T47D (cell line): ENCODE measurements at regions not wholly inside any gene's neighbourhood (a gene's known extent, or its start where the extent isn't known, plus 50 kb on each side); places are given as distances from the start of the nearest gene placed in this dataset.

Experiments
- DNase-seq, 2 experiments: peaks; one replicate each; pipeline versions ENCODE4 v3.0.0 to v3.0.0-alpha.2; 2011 to 2012; ENCODE audit warnings: low read depth in 1 of 2, low spot score in 1 of 2
- JUND ChIP-seq: IDR thresholded peaks from 2 replicates; pipeline ENCODE4 v1.6.1; 2012; ENCODE audit warnings: low read depth
- in situ Hi-C: cut with HindIII; loops from 2 replicates; pipeline ENCODE4 v1.10.0; 2016; ENCODE audit warnings: low sequenced_read_pairs, low pct_unique_long_range_greater_than_20kb

GRCh38 chr4:96342790-96343455 lies 503.0 kb downstream of the PDHA2 start:
- no peak for TF ChIP-seq JUND
- in situ Hi-C loops, result no loop called here
- DNase-seq, result no peak

- in situ Hi-C loops, result no loop called here
Measured at GRCh38 chr4:96343836-96344235, 503.9 kb downstream of the PDHA2 start.

GRCh38 chr4:96347582-96347981 lies 507.7 kb downstream of the PDHA2 start:
- no peak for TF ChIP-seq JUND
- in situ Hi-C loops, result no loop called here
- no peak for DNase-seq

More at GRCh38 chr4:96343836-96344235, 503.9 kb downstream of the PDHA2 start:
- DNase-seq, result no peak
- no peak for TF ChIP-seq JUND

GRCh38 chr4:96352051-96352517 lies 512.2 kb downstream of the PDHA2 start:
- peak in 1 of 2 experiments; percentile 52 for DNase-seq
- TF ChIP-seq JUND, result no peak
- in situ Hi-C loops, result no loop called here

- TF ChIP-seq JUND, result no peak
- in situ Hi-C loops, result no loop called here
- DNase-seq, result no peak
Measured at GRCh38 chr4:96354036-96354712, 514.3 kb downstream of the PDHA2 start.

- no peak for TF ChIP-seq JUND
- no peak for DNase-seq
- in situ Hi-C loops, result no loop called here
Measured at GRCh38 chr4:96355414-96355813, 515.5 kb downstream of the PDHA2 start.

- no peak for TF ChIP-seq JUND
- no peak for DNase-seq
- in situ Hi-C loops, result no loop called here
Measured at GRCh38 chr4:96356591-96357370, 516.9 kb downstream of the PDHA2 start.

GRCh38 chr4:96366632-96367031 lies 526.7 kb downstream of the PDHA2 start:
- no peak for TF ChIP-seq JUND
- no peak for DNase-seq
- in situ Hi-C loops, result no loop called here

- TF ChIP-seq JUND, result no peak
- in situ Hi-C loops, result no loop called here
- DNase-seq, result no peak
Measured at GRCh38 chr4:96375367-96375766, 535.5 kb downstream of the PDHA2 start.

- in situ Hi-C loops, result no loop called here
- no peak for DNase-seq
- TF ChIP-seq JUND, result no peak
Measured at GRCh38 chr4:96379524-96379923, 539.6 kb downstream of the PDHA2 start.

- DNase-seq, result no peak
- in situ Hi-C loops, result no loop called here
- no peak for TF ChIP-seq JUND
Measured at GRCh38 chr4:96380106-96380505, 540.2 kb downstream of the PDHA2 start.

- no peak for TF ChIP-seq JUND
- no peak for DNase-seq
- in situ Hi-C loops, result no loop called here
Measured at GRCh38 chr4:96383349-96383748, 543.5 kb downstream of the PDHA2 start.

GRCh38 chr4:96389770-96390169 lies 549.9 kb downstream of the PDHA2 start:
- DNase-seq, result no peak
- TF ChIP-seq JUND, result no peak
- in situ Hi-C loops, result no loop called here
